ENCODE measurements at regions not wholly inside any gene's neighbourhood (a gene's known extent, or its start where the extent isn't known, plus 50 kb on each side); places are given as distances from the start of the nearest gene placed in this dataset.
A peak's percentile ranks its signal among the peaks of the same experiment; 100 is the strongest.

- H2BK15ac ChIP-seq (ENCODE audit: low read depth, poor library complexity, severe bottlenecking) = no peak overlapping the region
- no peak overlapping the region for H2BK5ac ChIP-seq (ENCODE audit: low read depth, low read length, poor library complexity, severe bottlenecking)
- peaks cover 7% of the 10 kb centered on the region for H3K4me1 ChIP-seq (ENCODE audit: control insufficient read depth, insufficient read depth, low read depth, low read length)
- H3K14ac ChIP-seq (ENCODE audit: low read length in 2 of 2) = no peak overlapping the region
- peaks cover 12% of the 10 kb centered on the region for H3K79me1 ChIP-seq (replicated peaks; ENCODE audit: low read length, poor library complexity, severe bottlenecking)
- no peaks in the 10 kb centered on the region for H3K36me3 ChIP-seq (ENCODE audit: control insufficient read depth in 1 of 2, insufficient read depth in 2 of 2, low read depth in 1 of 2, low read length in 2 of 2)
- no peak overlapping the region for H4K91ac ChIP-seq (ENCODE audit: low read length)
- no peak overlapping the region for H4K8ac ChIP-seq (ENCODE audit: low read length)
- H3K23ac ChIP-seq (ENCODE audit: low read length in 2 of 2) = no peak overlapping the region
- H2AFZ ChIP-seq (ENCODE audit: low read depth, low read length) = no peak overlapping the region
- H3K4ac ChIP-seq (ENCODE audit: low read depth in 1 of 2, low read length in 2 of 2) = no peak overlapping the region
- H3K27ac ChIP-seq (ENCODE audit: low read length, poor library complexity, severe bottlenecking) = no peak overlapping the region
- no peak overlapping the region for H3K4me2 ChIP-seq (ENCODE audit: low read length, poor library complexity, severe bottlenecking)
- no peaks in the 10 kb centered on the region for H3K9me3 ChIP-seq (ENCODE audit: control insufficient read depth, low read length)
- 100% methylated on average over 1 of the region's 4 CpGs for WGBS
- no peak overlapping the region for H3K18ac ChIP-seq (ENCODE audit: low read depth in 1 of 2, low read length in 2 of 2)
- H3K9ac ChIP-seq (ENCODE audit: low read length) = no peak overlapping the region
- H2BK12ac ChIP-seq (ENCODE audit: low read length in 2 of 2) = no peak overlapping the region
- no peak overlapping the region for H2BK120ac ChIP-seq (ENCODE audit: low read depth, low read length)
- H2AK5ac ChIP-seq (ENCODE audit: low read length, severe bottlenecking) = no peak overlapping the region
- H3K27me3 ChIP-seq (ENCODE audit: control insufficient read depth in 1 of 2, insufficient read depth in 1 of 2, low read length in 2 of 2) = no peaks in the 10 kb centered on the region
- DNase-seq = no peak
- no peak overlapping the region for H3K4me3 ChIP-seq (ENCODE audit: insufficient read depth in 1 of 2, low read depth in 1 of 2, low read length in 2 of 2)
Measured at GRCh38 chr14:71366861-71367260, 459.6 kb downstream of the PCNX1 start.

DNA sequence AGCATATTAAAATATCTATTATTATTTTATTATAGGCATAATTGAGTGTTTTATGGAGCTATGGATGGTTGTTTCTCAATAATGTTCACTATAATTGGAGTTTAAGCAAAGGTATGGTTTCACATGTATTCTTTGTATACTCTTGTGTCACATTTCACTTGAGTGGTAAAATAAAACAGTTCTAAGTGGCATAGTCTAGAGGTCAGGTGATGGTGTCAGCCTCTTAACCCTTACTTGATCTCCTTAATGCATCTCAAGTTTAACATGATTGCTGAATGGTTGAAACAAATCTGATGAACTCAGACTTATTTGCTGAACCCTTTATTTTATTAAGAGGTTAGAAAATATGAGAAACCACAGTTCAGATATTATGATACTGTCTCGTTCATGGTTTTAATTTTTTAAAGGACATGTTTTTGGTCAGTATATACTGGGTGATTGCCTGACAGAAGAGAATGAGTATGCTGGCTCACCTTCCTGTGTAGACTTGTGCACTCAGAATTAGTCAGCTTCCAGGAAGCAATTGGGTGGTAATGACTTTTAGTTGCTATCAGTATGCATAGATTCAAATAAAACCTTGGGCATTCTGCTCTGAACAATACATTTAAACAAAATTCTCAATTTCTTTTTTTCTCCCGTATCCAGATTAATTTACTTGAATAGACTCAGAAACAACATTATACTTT lies 464.6 kb downstream of the PCNX1 start:
- Histone ChIP-seq H3K27ac (ENCODE audit: low read length, poor library complexity, severe bottlenecking) (peak overlapping the region; percentile 33), H3K4me2 (ENCODE audit: low read length, poor library complexity, severe bottlenecking) (no peak overlapping the region)

GRCh38 chr14:71372411-71372838 lies 465.2 kb downstream of the PCNX1 start:
- Histone ChIP-seq H2BK120ac (ENCODE audit: low read depth, low read length) (no peak overlapping the region), H3K14ac (ENCODE audit: low read length in 2 of 2) (no peak overlapping the region), H3K79me1 (replicated peaks; ENCODE audit: low read length, poor library complexity, severe bottlenecking) (peaks cover 9% of the 10 kb centered on the region), H4K8ac (ENCODE audit: low read length) (no peak overlapping the region), H3K9me3 (ENCODE audit: control insufficient read depth, low read length) (no peaks in the 10 kb centered on the region), H2AFZ (ENCODE audit: low read depth, low read length) (no peak overlapping the region), H3K23ac (ENCODE audit: low read length in 2 of 2) (no peak overlapping the region), H3K4me2 (ENCODE audit: low read length, poor library complexity, severe bottlenecking) (no peak overlapping the region), H2BK15ac (ENCODE audit: low read depth, poor library complexity, severe bottlenecking) (no peak overlapping the region), H2AK5ac (ENCODE audit: low read length, severe bottlenecking) (no peak overlapping the region), H2BK12ac (ENCODE audit: low read length in 2 of 2) (no peak overlapping the region), H2BK5ac (ENCODE audit: low read depth, low read length, poor library complexity, severe bottlenecking) (no peak overlapping the region), H3K4me3 (ENCODE audit: insufficient read depth in 1 of 2, low read depth in 1 of 2, low read length in 2 of 2) (no peak overlapping the region), H4K91ac (ENCODE audit: low read length) (no peak overlapping the region), H3K9ac (ENCODE audit: low read length) (peak overlapping the region; percentile 2), H3K4ac (ENCODE audit: low read depth in 1 of 2, low read length in 2 of 2) (no peak overlapping the region), H3K27ac (ENCODE audit: low read length, poor library complexity, severe bottlenecking) (peak overlapping the region; percentile 51), H3K4me1 (ENCODE audit: control insufficient read depth, insufficient read depth, low read depth, low read length) (no peaks in the 10 kb centered on the region), H3K27me3 (ENCODE audit: control insufficient read depth in 1 of 2, insufficient read depth in 1 of 2, low read length in 2 of 2) (no peaks in the 10 kb centered on the region), H3K18ac (ENCODE audit: low read depth in 1 of 2, low read length in 2 of 2) (no peak overlapping the region), H3K36me3 (ENCODE audit: control insufficient read depth in 1 of 2, insufficient read depth in 2 of 2, low read depth in 1 of 2, low read length in 2 of 2) (no peaks in the 10 kb centered on the region)
- peak; percentile 85 for DNase-seq
- 0% methylated on average over 1 of the region's 4 CpGs for WGBS

More for the DNA sequence above, 464.6 kb downstream of the PCNX1 start:
- Histone ChIP-seq H3K36me3 (ENCODE audit: control insufficient read depth in 1 of 2, insufficient read depth in 2 of 2, low read depth in 1 of 2, low read length in 2 of 2) (no peaks in the 10 kb centered on the region), H3K4me1 (ENCODE audit: control insufficient read depth, insufficient read depth, low read depth, low read length) (no peaks in the 10 kb centered on the region), H2BK120ac (ENCODE audit: low read depth, low read length) (no peak overlapping the region), H3K27me3 (ENCODE audit: control insufficient read depth in 1 of 2, insufficient read depth in 1 of 2, low read length in 2 of 2) (no peaks in the 10 kb centered on the region), H3K4ac (ENCODE audit: low read depth in 1 of 2, low read length in 2 of 2) (no peak overlapping the region), H2AFZ (ENCODE audit: low read depth, low read length) (no peak overlapping the region), H2BK15ac (ENCODE audit: low read depth, poor library complexity, severe bottlenecking) (no peak overlapping the region), H2AK5ac (ENCODE audit: low read length, severe bottlenecking) (no peak overlapping the region), H4K8ac (ENCODE audit: low read length) (no peak overlapping the region), H3K18ac (ENCODE audit: low read depth in 1 of 2, low read length in 2 of 2) (no peak overlapping the region), H4K91ac (ENCODE audit: low read length) (no peak overlapping the region), H2BK12ac (ENCODE audit: low read length in 2 of 2) (no peak overlapping the region), H3K14ac (ENCODE audit: low read length in 2 of 2) (no peak overlapping the region), H3K23ac (ENCODE audit: low read length in 2 of 2) (no peak overlapping the region), H3K9me3 (ENCODE audit: control insufficient read depth, low read length) (no peaks in the 10 kb centered on the region), H3K4me3 (ENCODE audit: insufficient read depth in 1 of 2, low read depth in 1 of 2, low read length in 2 of 2) (no peak overlapping the region), H3K79me1 (replicated peaks; ENCODE audit: low read length, poor library complexity, severe bottlenecking) (peaks cover 9% of the 10 kb centered on the region), H2BK5ac (ENCODE audit: low read depth, low read length, poor library complexity, severe bottlenecking) (no peak overlapping the region), H3K9ac (ENCODE audit: low read length) (peak overlapping the region; percentile 1)
- WGBS = 62% methylated on average over 2 of the region's 2 CpGs
- DNase-seq = peak; percentile 50

GRCh38 chr14:71373773-71374172 lies 466.5 kb downstream of the PCNX1 start:
- no peaks in the 10 kb centered on the region for H3K27me3 ChIP-seq (ENCODE audit: control insufficient read depth in 1 of 2, insufficient read depth in 1 of 2, low read length in 2 of 2)
- H2BK5ac ChIP-seq (ENCODE audit: low read depth, low read length, poor library complexity, severe bottlenecking) = no peak overlapping the region
- H4K8ac ChIP-seq (ENCODE audit: low read length) = no peak overlapping the region
- H3K4me2 ChIP-seq (ENCODE audit: low read length, poor library complexity, severe bottlenecking) = no peak overlapping the region
- H2AK5ac ChIP-seq (ENCODE audit: low read length, severe bottlenecking) = no peak overlapping the region
- no peak overlapping the region for H3K23ac ChIP-seq (ENCODE audit: low read length in 2 of 2)
- no peak overlapping the region for H3K18ac ChIP-seq (ENCODE audit: low read depth in 1 of 2, low read length in 2 of 2)
- no peak overlapping the region for H2BK15ac ChIP-seq (ENCODE audit: low read depth, poor library complexity, severe bottlenecking)
- peaks cover 0 to 2% of the 10 kb centered on the region in 2 experiments for H3K36me3 ChIP-seq (ENCODE audit: control insufficient read depth in 1 of 2, insufficient read depth in 2 of 2, low read depth in 1 of 2, low read length in 2 of 2)
- no peak overlapping the region for H2BK120ac ChIP-seq (ENCODE audit: low read depth, low read length)
- no peak overlapping the region for H3K4me3 ChIP-seq (ENCODE audit: insufficient read depth in 1 of 2, low read depth in 1 of 2, low read length in 2 of 2)
- 83% methylated on average over 1 of the region's 1 CpG for WGBS
- peaks cover 9% of the 10 kb centered on the region for H3K79me1 ChIP-seq (replicated peaks; ENCODE audit: low read length, poor library complexity, severe bottlenecking)
- DNase-seq = no peak
- H3K9me3 ChIP-seq (ENCODE audit: control insufficient read depth, low read length) = no peaks in the 10 kb centered on the region
- no peak overlapping the region for H3K27ac ChIP-seq (ENCODE audit: low read length, poor library complexity, severe bottlenecking)
- no peaks in the 10 kb centered on the region for H3K4me1 ChIP-seq (ENCODE audit: control insufficient read depth, insufficient read depth, low read depth, low read length)
- no peak overlapping the region for H2BK12ac ChIP-seq (ENCODE audit: low read length in 2 of 2)
- H3K9ac ChIP-seq (ENCODE audit: low read length) = no peak overlapping the region
- H2AFZ ChIP-seq (ENCODE audit: low read depth, low read length) = no peak overlapping the region
- no peak overlapping the region for H3K4ac ChIP-seq (ENCODE audit: low read depth in 1 of 2, low read length in 2 of 2)
- H4K91ac ChIP-seq (ENCODE audit: low read length) = no peak overlapping the region
- H3K14ac ChIP-seq (ENCODE audit: low read length in 2 of 2) = no peak overlapping the region

Data from mesenchymal stem cell (in vitro differentiated cells and primary cell).